ENCODE measurements at regions not wholly inside any gene's neighbourhood (a gene's known extent, or its start where the extent isn't known, plus 50 kb on each side); places are given as distances from the start of the nearest gene placed in this dataset.

GRCh38 chr4:19579608-19580007, 672.1 kb upstream of the SLIT2 start:
- Histone ChIP-seq H3K9me3 (replicated peaks; ENCODE audit: control insufficient read depth, insufficient read depth, low read length) (no peaks in the 10 kb centered on the region), H2AFZ (ENCODE audit: low read depth, low read length) (no peak overlapping the region), H3K36me3 (ENCODE audit: control insufficient read depth in 2 of 2, extremely low read depth in 1 of 2, insufficient read depth in 2 of 2, low read length in 2 of 2) (no peaks in the 10 kb centered on the region), H3K27me3 (ENCODE audit: control insufficient read depth in 2 of 2, insufficient read depth in 2 of 2, low read length in 2 of 2) (no peaks in the 10 kb centered on the region), H3K4me2 (ENCODE audit: insufficient read depth, low read length) (no peak overlapping the region), H4K20me1 (replicated peaks; ENCODE audit: control insufficient read depth, extremely low read depth, insufficient read depth, low read length) (no peaks in the 10 kb centered on the region), H3K4me1 (ENCODE audit: control insufficient read depth, extremely low read depth, insufficient read depth, low read length) (no peaks in the 10 kb centered on the region), H3K9ac (replicated peaks; ENCODE audit: extremely low read depth, insufficient read depth, low read length) (no peak overlapping the region), H3K4me3 (replicated peaks in 1 of 3; ENCODE audit: insufficient read depth in 1 of 3, low read depth in 1 of 3, low read length in 3 of 3) (no peak overlapping the region), H3K9me1 (replicated peaks; ENCODE audit: control insufficient read depth, extremely low read depth, insufficient read depth, low read length) (no peaks in the 10 kb centered on the region), H3K79me2 (ENCODE audit: control insufficient read depth, insufficient read depth, low read length) (no peaks in the 10 kb centered on the region), H3K27ac (ENCODE audit: insufficient read depth, low read depth, low read length) (no peak overlapping the region)
- TF ChIP-seq MYC (IDR thresholded peaks at IDR 0.05; ENCODE audit: low read depth, low read length) (no peak), FOS (IDR thresholded peaks at IDR 0.05; ENCODE audit: borderline replicate concordance, insufficient read depth, low read length) (no peak), EZH2 (IDR thresholded peaks at IDR 0.05; ENCODE audit: borderline replicate concordance, low read depth, low read length, severe bottlenecking) (no peak), POLR2A (IDR thresholded peaks at IDR 0.05; ENCODE audit: low read depth, low read length) (no peak), CTCF (IDR thresholded peaks at IDR 0.05; ENCODE audit: extremely low read depth in 1 of 2, insufficient read depth in 1 of 2, low read depth in 1 of 2, low read length in 2 of 2) (no peak), GATA2 (IDR thresholded peaks at IDR 0.05; ENCODE audit: insufficient read depth, insufficient read length, low read depth, low read length) (no peak), MAX (IDR thresholded peaks at IDR 0.05; ENCODE audit: insufficient read depth, insufficient read length) (no peak), JUN (IDR thresholded peaks at IDR 0.05; ENCODE audit: borderline replicate concordance, insufficient read depth, insufficient read length, low read depth) (no peak), POLR2AphosphoS5 (IDR thresholded peaks at IDR 0.05; ENCODE audit: insufficient read depth, low read depth, low read length) (no peak)
- dilution Hi-C loops (cut with MboI; ENCODE audit: extremely low pct_ligation_motif_present, low sequenced_read_pairs), result no loop called here
- intact Hi-C loops (cut with micrococcal nuclease), result no loop called here
- no peak for FAIRE-seq
- ChIA-PET POLR2A (no interaction called here), CTCF (interaction anchor here (1.0 kb wide), 1 partner anchor 16 kb away, joined by 3 read pairs; no protein-coding TSS in a partner anchor)
- no TSS peak for BruUV-seq (replicated peaks)
- no peak for DNase-seq (ENCODE audit: low read depth, low spot score)

Data from endothelial cell of umbilical vein (primary cell).